SW480 (cell line): ENCODE measurements at regions not wholly inside any gene's neighbourhood (a gene's known extent, or its start where the extent isn't known, plus 50 kb on each side); places are given as distances from the start of the nearest gene placed in this dataset.

Source experiments
- DNase-seq: peaks from one replicate; pipeline ENCODE4 v3.0.0-alpha.2; 2016; ENCODE audit warnings: low spot score

DNA sequence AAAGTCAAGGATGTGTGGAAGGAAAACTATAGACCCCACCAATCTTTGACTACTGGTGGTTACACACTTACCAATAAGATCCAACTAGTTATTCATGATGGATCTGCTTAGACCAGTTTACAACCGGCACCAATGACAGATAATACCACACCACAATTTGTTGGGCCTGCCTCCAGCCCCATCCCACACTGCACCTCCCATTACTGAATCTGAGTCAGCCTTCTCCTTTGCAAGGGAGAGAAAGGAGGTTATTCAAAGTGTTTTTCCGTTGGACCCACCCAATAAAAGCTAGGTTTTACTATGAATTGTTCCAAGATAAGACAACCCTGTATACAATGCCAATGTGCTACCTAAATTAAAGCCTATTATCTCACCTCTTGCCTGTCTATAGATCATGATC lies 453.5 kb downstream of the MTRR start:
- DNase-seq: no peak

DNA sequence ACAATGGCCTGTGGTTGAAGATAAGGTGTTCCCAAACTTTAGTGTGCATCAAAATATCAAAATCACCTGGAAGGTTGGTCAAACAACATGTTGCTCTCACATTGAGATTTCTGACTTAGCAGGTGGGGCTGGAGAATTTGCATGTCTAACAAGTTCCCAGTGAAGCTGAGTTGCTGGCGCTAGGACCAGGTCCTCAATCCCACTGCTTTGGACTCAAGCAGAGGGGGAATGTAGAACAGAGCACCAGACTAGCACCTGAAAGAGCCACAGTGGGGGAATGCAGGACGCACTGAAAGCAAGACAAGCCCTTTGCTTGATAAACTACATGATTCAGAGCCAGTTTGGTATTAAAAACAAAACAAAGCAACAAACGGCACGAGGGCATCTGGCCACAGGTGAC lies 458.1 kb downstream of the MTRR start:
- DNase-seq: no peak

DNA sequence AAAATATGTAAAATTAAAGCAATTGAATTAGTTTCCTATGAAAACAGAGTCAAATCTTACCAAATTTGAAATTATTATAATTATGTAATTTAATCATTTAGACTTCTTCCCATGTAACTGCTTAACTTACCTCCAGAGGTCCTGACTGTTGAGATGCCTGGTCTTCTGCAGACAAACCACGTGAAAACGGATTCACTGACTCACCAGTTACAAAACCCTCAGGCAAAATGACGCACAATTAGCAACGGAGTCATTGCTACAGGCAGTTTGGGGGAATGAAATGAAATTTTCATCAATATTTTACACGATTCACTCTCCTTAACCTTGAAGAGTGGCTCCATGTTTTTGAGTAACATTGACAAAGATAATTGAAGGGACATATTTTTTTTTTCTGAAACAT lies 460.8 kb downstream of the MTRR start:
- DNase-seq: peak; percentile 7

DNA sequence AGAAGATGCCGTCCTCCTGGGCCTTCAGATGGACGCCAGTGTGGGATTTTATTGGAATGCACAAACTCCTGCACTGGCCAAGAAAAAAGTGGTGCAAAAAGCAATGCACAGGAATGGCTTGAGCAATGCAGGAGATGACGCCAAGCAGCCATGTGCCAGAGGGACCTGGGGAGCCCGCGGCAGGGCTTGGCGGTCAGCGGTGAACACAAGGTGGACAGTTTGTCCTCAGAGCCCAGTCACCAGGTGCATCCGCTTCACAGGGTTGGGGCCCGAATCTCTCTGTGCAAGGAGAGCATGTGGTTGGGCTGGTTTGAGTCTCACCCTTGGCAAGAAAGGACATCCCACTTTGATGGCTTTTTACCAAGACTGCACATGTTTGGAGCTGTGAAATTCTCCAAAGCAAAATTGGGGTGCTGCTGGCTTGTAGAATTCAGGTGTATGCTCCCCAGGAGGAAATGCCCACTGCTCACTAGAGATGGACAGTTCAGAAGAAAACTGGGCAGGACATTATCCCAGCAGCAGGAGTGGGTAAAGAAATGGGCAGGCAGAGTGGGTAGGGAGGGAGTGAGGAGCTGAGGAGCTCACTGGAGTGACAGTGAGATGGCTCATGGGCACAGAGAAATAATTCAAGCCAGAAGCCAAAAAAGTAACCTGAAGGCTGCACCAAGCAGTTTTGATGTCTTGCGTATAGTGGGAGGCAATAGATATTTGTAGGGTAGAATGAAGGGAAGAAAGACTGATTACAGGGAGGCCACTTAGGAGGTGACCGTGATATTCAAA lies 463.9 kb downstream of the MTRR start:
- no peak for DNase-seq

DNA sequence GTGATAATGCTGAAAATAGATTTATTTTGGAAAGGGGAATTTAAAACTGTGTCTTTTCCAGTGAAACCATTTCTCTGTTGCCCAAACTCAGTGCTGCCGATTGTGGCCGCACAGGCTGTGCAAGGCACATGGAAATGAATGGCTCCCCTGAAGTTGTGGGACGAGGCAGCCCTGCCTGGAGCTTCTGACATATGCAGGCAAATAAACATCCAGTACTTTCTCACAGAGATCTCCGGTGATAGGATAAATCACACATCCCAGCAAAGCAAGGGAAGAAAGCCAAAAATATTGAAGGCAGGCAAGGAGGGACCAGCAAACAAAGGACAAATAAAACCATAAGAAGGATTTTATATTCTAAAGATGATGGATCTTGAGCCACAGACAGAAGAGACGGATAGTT lies 464.5 kb downstream of the MTRR start:
- no peak for DNase-seq

DNA sequence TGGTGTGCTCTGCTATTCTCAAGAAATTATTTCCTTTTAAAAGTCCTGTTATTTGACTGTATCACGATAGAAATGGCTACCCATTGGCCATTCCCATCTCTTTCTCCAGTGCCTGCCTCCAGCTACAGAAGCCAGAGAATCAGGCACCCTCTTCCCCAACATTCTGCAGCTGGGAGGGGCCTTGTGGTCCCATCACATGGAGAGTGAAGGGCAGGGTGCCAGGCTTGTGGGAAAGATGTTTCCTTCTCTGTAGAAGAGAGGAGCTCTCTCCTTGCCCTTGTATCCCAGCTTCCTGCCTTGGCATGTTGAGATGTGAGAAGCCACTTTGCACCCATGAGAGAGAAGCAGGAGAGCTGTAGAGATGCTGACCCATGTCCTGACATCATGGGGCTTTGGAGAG lies 465.0 kb downstream of the MTRR start:
- DNase-seq: no peak

DNA sequence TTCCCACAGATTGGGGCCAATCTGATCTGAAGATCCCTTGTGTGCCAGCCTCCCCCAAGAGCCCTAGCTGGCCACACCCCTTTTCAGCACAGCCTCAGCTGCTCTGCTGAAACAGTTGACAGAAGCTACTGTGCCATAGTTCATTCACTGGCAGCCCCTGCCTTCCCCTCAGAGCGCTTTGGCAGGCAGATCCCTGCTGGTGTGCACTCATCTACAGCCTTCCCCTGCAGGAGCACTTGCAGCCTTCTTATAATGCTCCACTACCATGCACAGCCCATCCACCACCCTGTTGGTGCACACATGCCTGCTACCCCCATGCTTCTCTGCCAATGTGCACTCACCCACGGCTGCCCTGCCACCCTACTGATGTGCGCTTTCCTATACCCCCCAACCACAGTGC lies 471.3 kb downstream of the MTRR start:
- no peak for DNase-seq

DNA sequence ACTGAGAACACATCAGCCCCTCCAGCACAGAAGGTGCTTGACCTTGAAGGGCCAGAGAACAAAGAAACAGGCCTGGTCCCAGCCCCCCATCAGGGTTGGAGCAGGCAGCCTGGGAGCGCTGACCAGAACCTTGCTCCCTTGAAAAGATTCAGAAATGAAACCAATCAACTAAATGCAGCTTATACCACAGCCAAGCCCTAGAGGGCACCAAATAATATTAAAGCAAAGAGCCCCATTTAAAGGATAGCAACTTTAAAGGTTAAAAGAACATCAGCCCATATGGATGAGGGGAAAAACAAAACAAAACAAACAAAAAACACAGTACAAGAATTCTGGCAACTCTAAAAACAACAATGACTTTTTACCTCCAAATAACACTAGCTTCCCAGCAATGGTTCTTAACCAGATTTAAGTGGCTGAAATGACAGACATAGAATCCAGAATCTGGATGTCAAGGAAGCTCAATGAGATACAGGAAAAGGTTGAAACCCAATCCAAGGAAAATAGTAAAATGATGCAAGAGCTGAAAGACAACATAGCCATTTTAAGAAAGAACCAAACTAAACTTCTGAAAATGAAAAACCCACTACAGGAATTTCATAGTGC lies 471.9 kb downstream of the MTRR start:
- peak; percentile 36 for DNase-seq

DNA sequence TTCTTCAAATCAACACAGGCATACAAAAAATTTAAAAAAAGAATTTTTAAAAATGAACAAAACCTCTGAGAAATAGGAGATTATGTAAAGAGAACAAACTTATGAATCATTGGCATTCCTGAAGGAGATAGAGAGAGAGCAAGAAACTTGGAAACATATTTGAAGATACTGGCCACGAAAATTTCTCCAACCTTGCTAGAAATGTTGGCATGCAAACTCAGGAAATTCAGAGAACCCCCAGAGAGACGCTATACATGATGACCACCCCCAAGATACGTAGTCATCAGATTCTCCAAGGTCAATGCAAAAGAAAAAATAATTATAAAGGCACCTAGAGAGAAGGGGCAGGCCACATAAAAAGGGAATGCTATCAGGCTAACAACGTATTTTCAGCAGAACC lies 472.5 kb downstream of the MTRR start:
- no peak for DNase-seq

DNA sequence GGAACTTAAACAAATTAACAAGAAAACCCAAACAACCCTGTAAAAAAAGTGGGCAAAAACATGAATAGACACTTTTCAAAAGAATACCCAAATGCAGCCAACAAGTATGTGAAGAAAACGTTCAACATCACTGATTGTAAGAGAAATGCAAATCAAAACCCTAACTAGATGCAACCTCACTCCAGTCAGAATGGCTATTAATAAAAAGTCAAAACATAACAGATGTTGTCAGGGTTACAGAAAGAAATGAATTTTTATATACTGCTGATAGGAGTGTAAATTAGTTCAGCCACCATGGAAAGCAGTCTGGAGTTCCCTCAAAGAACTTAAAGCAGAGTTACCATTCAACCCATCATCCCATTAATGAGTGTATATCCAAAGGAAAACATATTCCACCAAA lies 479.0 kb downstream of the MTRR start:
- DNase-seq: no peak

DNA sequence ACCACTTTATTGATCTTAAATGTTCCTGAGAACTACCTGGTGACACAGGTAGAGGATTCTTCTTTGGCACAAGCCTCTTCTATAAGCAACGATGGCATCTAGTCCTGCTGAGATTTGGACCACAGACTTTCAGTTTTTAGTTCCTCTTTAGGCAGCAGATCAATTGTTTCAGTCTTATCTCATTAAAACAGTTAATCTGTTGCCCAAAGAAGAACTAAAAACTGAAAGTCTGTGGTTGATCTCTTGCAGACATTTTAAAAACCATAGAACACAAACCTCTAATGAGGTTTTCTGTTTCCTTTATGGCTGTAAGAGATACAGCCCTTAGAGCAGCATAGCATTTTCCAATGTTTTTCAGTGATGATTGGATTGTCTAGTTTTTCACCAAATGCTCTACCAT lies 480.9 kb downstream of the MTRR start:
- DNase-seq: no peak

DNA sequence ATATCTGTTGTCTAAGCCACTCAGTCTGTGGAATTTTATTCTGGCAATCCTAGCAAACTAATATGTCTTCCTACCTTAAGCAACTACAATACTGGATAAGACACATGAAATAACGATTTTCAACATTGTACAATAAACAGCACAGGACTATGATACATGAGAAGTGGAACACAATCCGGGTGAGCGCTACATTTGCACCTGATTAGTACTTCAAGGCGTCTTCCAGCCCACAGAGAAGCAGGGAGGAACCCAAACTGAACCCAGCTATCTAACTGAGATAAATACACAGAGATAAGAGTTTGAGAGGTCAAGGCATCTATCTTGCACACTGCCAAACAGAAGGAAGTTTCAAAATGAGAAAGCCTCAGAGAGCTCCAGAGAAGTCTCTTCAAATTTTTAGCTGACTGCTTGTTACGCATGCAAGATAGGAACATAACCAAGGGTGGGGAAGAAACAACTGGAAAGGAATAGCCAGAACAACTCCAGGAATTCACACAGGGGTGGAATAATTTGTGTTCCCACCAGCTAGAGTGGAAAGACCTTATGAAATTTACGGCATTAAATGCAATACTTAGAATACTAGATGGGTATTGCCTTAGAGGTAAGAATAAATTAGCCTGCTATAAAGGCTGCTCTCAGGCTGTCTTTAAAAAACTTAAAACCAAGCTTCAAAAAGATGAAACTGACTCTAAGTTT lies 481.8 kb downstream of the MTRR start:
- no peak for DNase-seq

DNA sequence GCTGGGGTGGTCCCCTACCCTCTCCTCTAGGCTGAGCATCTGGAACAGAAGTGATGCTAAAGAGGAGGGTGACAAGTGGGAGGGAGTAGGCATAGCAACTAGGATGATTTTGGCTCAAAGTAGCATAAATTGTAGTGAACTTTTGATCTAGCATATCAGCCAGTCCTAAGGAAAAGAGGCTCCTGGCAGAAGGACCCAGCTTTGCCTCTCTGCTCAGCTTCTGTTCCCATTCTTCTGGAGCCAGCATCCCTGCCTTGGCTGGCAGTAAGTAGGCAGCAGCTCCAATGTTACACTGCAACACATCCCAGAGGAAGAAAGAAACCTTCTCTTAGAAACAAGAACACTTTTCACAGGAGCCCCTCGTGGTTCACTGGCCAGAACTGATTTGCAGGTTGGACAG lies 487.0 kb downstream of the MTRR start:
- DNase-seq: no peak

DNA sequence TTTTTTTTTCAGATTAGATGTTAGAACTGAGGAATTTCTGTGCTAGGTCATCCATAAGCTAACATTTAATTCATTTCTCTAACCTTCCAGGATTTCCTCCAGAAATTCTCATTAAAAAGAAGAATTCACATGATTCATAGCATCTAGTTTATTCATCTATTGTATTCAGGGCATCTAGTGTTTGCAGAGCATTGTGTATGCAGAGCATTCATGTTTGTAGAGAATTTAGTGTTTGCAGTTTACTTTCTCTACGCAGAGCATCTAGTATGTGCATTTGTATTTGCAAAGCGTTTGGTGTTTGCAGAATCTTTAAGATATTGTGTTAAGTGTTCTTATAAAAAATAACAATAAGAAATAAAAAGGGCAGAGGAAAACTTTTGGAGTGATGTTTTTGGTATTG lies 491.1 kb downstream of the MTRR start:
- no peak for DNase-seq

DNA sequence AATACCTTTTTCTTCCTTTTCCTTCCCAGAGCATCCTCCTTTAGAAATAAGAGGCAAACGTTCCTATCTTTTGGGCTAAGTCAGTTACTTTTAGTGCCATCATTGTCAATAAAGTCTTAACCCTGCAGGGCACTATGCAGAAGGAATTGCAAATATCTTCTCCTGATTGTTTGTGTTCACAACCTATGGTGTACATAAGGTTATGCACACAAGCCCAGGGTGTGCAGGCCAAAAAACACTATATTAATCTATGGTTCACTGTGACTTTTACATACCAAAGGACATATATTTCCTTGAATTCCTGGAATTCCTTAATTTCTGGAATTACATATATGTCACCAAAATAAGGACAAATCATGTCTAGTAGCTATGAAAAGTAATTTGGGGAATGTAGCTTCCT lies 493.5 kb downstream of the MTRR start:
- DNase-seq: no peak

DNA sequence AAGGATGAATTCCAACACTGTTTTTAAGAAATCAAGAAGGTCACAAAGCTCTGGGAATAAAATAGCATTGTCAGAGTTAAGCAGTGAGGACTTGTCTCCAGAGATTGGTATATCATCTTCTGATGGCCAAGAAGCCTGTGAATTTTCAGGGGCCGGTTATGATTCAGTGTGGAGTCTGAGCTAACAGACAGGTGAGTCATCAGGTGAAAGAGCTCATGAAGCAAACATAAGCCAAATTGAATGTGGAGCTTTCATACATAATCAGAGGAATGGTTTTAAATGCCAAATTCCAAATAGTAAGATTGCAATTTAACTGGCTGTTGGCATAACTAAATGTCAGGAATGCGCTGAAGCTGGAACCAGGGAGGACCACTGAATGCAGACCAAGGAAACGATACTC lies 494.2 kb downstream of the MTRR start:
- DNase-seq: peak; percentile 18

DNA sequence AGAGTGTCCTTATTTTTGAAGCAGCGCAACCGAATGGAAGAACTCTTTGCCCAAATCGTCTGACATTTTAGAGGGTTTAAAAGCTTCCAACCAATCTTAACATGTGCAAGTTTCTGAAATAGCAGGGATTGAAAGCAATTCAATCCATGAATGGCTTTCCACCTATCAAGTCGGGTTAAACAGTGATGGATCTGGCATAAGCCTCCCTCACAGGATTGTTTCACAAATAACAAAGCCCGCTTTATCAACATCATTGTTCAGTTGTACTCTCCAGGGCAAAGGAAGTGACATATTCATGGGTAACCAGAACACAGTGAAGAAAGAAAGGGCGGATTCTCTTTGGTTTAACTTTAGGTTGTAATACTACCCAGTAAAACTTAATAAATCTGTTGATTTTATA lies 497.3 kb downstream of the MTRR start:
- no peak for DNase-seq

DNA sequence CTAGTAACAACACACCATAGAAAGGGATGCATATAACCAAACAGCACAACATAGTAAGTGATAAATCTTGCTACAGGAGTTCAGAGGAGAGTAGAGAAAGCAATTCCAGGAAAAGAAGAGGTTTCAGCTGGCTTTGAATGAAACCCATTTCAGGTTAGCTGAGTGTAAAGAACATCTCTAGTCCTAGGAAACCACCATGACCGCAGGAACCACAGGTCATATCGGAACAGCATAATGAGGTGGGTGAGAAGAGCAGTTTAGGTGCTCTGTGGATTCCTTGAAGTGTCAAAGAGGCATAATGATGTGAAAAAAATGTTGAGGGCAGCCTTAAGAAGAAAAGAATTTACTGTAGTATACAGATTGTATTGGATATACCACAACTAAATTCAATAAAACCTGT lies 507.5 kb downstream of the MTRR start:
- DNase-seq: no peak

DNA sequence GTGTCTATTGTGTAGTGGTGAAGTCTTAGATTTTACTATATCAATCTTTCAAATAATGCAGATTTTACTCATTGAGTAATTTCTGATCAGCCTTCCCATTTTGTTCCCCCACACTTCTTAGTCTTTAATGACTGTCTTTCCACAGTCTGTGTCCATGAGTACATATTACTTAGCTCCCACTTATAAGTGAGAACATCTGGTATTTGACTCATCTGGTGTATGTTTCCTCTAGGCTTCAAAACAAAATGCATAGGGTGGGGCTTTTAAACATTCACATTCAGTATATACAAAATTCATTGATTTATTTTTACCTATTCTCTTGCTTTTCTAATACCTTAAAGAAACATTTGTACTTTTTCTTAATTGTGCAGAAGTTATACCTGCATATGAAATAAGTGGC lies 513.0 kb downstream of the MTRR start:
- DNase-seq: no peak

DNA sequence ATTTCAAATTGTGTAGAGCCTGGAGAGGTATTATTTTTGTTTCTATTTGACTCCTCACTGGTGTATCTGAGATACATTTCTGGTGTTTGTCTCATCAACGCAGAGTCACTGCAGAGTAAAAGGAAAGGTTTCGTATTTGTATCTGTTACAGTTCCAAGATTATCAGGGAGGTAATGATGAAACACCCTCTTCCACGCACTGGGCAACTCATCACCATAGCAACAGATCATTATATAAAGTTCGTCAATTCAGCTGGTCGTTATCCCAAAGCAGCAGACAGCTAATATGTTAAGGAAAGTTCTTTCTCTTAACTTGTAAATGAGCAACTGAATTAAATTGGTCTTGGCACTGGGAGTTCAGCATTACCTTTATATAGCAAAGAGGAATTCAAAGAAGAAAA lies 513.5 kb downstream of the MTRR start:
- no peak for DNase-seq

DNA sequence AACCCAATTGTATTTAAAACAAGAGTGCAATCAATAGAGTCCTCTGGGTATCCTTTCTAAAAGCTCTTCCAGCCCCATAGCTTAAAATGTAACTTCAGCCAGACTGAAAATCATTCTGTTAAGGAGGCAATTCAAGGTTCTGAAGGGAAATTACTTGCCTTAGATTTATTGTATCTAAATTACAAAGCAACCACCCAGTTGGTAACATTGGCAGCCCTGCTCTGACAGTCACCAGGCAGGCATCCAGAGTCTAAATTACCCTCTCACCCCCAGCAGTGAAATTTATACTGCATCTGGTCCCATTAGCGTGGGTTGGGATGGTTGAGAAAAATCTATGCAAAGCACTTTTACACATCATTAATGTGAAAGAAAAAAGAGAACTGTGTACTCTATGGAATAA lies 514.7 kb downstream of the MTRR start:
- no peak for DNase-seq

DNA sequence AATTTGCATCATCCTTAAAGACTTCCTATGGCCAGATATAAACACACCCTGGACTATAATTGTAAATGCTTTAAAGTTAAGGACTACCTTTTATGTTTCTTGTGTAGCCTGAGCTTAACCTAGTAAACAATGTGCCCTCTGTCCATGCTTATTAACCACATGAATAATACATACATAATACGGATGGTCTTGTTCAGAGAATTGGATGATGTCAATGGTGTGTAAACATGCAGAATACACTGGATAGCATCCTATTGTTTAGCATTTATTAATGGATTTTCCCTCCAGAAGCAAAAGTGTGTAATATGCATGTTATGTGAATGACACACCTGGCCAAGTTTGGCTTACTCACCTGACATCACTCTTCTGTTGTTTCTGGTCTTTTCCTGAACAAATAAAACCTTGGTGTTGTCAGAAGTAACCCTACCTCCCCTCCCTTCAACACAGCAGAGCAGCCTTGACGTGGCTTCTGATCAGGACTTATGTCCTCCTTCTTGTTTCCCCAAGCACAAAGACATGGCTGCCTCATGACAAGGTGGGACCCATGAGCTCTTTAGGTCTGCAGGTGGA lies 517.9 kb downstream of the MTRR start:
- DNase-seq: no peak

DNA sequence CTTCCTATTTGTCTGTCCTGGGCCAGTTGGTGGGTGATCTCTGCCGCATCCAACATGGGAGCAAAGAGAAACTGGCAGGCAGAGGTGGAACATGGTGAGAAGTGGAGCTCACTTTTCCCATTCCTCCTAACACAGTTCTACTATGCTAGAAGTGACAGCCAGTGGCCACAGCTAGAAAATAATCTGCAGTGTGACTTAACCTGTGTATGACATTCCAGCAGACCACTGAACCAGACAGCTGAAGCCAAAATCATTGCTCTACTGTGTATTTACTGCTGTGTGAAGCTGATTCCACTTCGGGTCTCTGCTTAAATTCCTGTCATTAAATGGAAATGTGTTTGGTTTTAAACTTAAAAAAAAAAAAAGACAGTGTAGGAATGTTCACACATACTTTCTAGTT lies 523.0 kb downstream of the MTRR start:
- DNase-seq: no peak
